ENCODE measurements at regions not wholly inside any gene's neighbourhood (a gene's known extent, or its start where the extent isn't known, plus 50 kb on each side); places are given as distances from the start of the nearest gene placed in this dataset.

DNA sequence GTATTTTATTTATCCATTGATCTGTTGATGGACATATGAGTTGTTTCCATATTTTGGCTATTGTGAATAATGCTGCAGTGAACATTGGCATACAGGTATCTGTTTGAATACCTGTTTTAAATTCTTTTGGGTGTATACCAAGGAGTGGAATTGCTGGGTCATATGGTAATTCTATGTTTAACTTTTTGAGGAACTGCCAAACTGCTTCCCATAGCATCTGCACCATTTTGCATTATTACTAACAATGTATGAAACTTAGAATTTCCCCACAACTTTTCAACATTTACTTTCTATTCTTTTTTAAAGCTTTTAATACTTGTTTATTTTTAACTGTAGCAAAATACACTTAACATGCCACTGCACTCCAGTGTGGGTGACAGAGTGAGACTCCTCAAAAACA, 57.0 kb upstream of the MSN start:
- H3K27me3 Mint-ChIP-seq (ENCODE audit: low read depth): no peaks in the 10 kb centered on the region
- ATAC-seq (no peak), DNase-seq (no peak)
- H3K9me3 Mint-ChIP-seq: no peaks in the 10 kb centered on the region
- H3K36me3 Mint-ChIP-seq (ENCODE audit: insufficient read depth): no peaks in the 10 kb centered on the region
- peaks cover 41% of the 10 kb centered on the region for H3K4me1 Mint-ChIP-seq (ENCODE audit: low read depth)
- H3K4me3 Mint-ChIP-seq: no peak overlapping the region

- no peaks in the 10 kb centered on the region for H3K36me3 Mint-ChIP-seq (ENCODE audit: insufficient read depth)
- DNase-seq (no peak), ATAC-seq (no peak)
- no peaks in the 10 kb centered on the region for H3K27me3 Mint-ChIP-seq (ENCODE audit: low read depth)
- no peak overlapping the region for H3K4me3 Mint-ChIP-seq
- H3K4me1 Mint-ChIP-seq (ENCODE audit: low read depth): peaks cover 44% of the 10 kb centered on the region
- H3K9me3 Mint-ChIP-seq: no peaks in the 10 kb centered on the region
Measured at GRCh38 chrX:65610040-65610439, 57.4 kb upstream of the MSN start.

- Mint-ChIP-seq H3K4me1 (ENCODE audit: low read depth) (peaks cover 50% of the 10 kb centered on the region), H3K36me3 (ENCODE audit: insufficient read depth) (no peaks in the 10 kb centered on the region), H3K4me3 (no peak overlapping the region), H3K9me3 (no peaks in the 10 kb centered on the region), H3K27me3 (ENCODE audit: low read depth) (no peaks in the 10 kb centered on the region)
- ATAC-seq: no peak
- DNase-seq: no peak
Measured at GRCh38 chrX:65609237-65609636, 58.2 kb upstream of the MSN start.

GRCh38 chrX:65608026-65608425, 59.4 kb upstream of the MSN start:
- DNase-seq: no peak
- H3K4me3 Mint-ChIP-seq: no peak overlapping the region

GRCh38 chrX:65607070-65607742, 60.2 kb upstream of the MSN start:
- H3K27me3 Mint-ChIP-seq (ENCODE audit: low read depth): no peaks in the 10 kb centered on the region
- DNase-seq: no peak
- H3K36me3 Mint-ChIP-seq (ENCODE audit: insufficient read depth): no peaks in the 10 kb centered on the region
- peak; percentile 77 to 97 for ATAC-seq
- no peak overlapping the region for H3K4me3 Mint-ChIP-seq
- no peaks in the 10 kb centered on the region for H3K9me3 Mint-ChIP-seq
- peaks cover 60% of the 10 kb centered on the region for H3K4me1 Mint-ChIP-seq (ENCODE audit: low read depth)

More at GRCh38 chrX:65608026-65608425, 59.4 kb upstream of the MSN start:
- no peaks in the 10 kb centered on the region for H3K9me3 Mint-ChIP-seq
- ATAC-seq: no peak
- no peaks in the 10 kb centered on the region for H3K36me3 Mint-ChIP-seq (ENCODE audit: insufficient read depth)
- peaks cover 53% of the 10 kb centered on the region for H3K4me1 Mint-ChIP-seq (ENCODE audit: low read depth)
- H3K27me3 Mint-ChIP-seq (ENCODE audit: low read depth): no peaks in the 10 kb centered on the region

GRCh38 chrX:65602221-65602560, 65.3 kb upstream of the MSN start:
- no peak overlapping the region for H3K4me3 Mint-ChIP-seq
- no peak for ATAC-seq
- no peaks in the 10 kb centered on the region for H3K9me3 Mint-ChIP-seq
- no peak for DNase-seq
- H3K27me3 Mint-ChIP-seq (ENCODE audit: low read depth): no peaks in the 10 kb centered on the region
- H3K36me3 Mint-ChIP-seq (ENCODE audit: insufficient read depth): no peaks in the 10 kb centered on the region
- H3K4me1 Mint-ChIP-seq (ENCODE audit: low read depth): peaks cover 75% of the 10 kb centered on the region

DNA sequence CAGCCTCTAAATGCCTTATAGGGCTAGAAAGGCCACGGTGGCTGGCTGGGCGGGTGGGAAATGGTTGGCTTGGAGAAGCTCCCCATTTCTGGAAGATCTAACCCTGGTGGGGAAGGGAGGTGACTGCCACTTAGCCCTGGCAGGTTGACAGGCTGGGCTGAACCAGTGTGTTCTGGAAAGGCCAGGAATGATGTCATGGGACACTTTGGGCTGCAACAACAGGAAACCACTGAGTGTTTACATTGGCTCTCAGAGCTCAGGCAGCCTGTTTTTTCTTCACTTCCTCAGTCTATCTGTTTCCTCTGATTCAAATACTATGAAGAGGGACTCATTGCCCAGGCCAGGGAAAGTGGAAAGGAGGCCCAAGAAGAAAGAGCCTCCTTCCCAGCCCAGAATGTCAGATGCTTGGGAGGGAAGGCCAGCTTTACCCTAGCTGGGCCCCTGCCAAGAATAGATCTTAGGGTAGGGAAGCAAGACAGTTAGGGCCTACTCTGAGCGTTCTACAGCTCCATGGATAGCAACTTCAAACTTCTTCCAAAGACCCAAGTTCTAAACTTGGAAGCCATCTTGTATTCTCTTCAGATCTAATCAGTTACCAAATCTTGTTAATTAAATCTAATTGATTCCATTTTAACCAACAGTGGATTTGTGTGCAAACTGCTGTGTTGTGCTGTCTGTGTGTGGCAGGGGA, 65.8 kb upstream of the MSN start:
- DNase-seq: peak; percentile 34
- Mint-ChIP-seq H3K27me3 (ENCODE audit: low read depth) (no peaks in the 10 kb centered on the region), H3K4me3 (no peak overlapping the region), H3K36me3 (ENCODE audit: insufficient read depth) (no peaks in the 10 kb centered on the region), H3K4me1 (ENCODE audit: low read depth) (peaks cover 72% of the 10 kb centered on the region), H3K9me3 (no peaks in the 10 kb centered on the region)
- peak; percentile 63 to 67 for ATAC-seq

GRCh38 chrX:65601126-65601525, 66.3 kb upstream of the MSN start:
- Mint-ChIP-seq H3K4me3 (no peak overlapping the region), H3K9me3 (no peaks in the 10 kb centered on the region), H3K27me3 (ENCODE audit: low read depth) (no peaks in the 10 kb centered on the region), H3K36me3 (ENCODE audit: insufficient read depth) (no peaks in the 10 kb centered on the region), H3K4me1 (ENCODE audit: low read depth) (peaks cover 75% of the 10 kb centered on the region)
- DNase-seq (no peak), ATAC-seq (peak; percentile 19 to 44)

DNA sequence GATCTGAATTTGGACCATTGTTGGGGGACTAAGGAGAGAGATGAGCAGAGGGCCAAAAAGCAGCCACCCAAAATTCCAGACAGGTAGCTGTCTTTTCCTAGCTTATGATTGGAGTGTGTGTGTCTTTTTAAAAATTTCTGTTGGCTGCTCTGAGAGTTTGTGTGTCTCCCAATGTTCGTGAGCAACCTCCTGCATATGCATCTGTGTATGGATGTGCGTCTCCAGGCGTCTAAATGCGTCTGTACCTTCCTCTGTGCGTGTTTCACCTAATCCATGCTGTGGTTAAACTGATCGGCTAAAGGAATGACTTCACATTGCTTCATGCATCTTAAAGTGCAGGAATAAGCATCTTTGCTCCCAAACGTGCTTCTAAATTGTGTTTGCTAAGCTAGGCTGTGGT, 65.5 kb upstream of the LAS1L start:
- no peak overlapping the region for H3K4me3 Mint-ChIP-seq
- H3K4me1 Mint-ChIP-seq (ENCODE audit: low read depth): peaks cover 76% of the 10 kb centered on the region
- no peaks in the 10 kb centered on the region for H3K27me3 Mint-ChIP-seq (ENCODE audit: low read depth)
- H3K36me3 Mint-ChIP-seq (ENCODE audit: insufficient read depth): no peaks in the 10 kb centered on the region
- no peaks in the 10 kb centered on the region for H3K9me3 Mint-ChIP-seq
- ATAC-seq: no peak
- no peak for DNase-seq

GRCh38 chrX:65598559-65599147, 64.1 kb upstream of the LAS1L start:
- Mint-ChIP-seq H3K36me3 (ENCODE audit: insufficient read depth) (no peaks in the 10 kb centered on the region), H3K9me3 (no peaks in the 10 kb centered on the region), H3K4me1 (ENCODE audit: low read depth) (peaks cover 71% of the 10 kb centered on the region), H3K27me3 (ENCODE audit: low read depth) (no peaks in the 10 kb centered on the region), H3K4me3 (peak overlapping the region; percentile 73)
- ATAC-seq (no peak), DNase-seq (no peak)

- Mint-ChIP-seq H3K4me1 (ENCODE audit: low read depth) (peaks cover 52% of the 10 kb centered on the region), H3K27me3 (ENCODE audit: low read depth) (no peaks in the 10 kb centered on the region), H3K4me3 (peak overlapping the region; percentile 65), H3K36me3 (ENCODE audit: insufficient read depth) (no peaks in the 10 kb centered on the region), H3K9me3 (no peaks in the 10 kb centered on the region)
- ATAC-seq (peak; percentile 71 to 74), DNase-seq (peak; percentile 45)
Measured at GRCh38 chrX:65596270-65597034, 61.9 kb upstream of the LAS1L start.

GRCh38 chrX:65595460-65595876, 60.9 kb upstream of the LAS1L start:
- Mint-ChIP-seq H3K36me3 (ENCODE audit: insufficient read depth) (no peaks in the 10 kb centered on the region), H3K4me1 (ENCODE audit: low read depth) (peaks cover 43% of the 10 kb centered on the region), H3K27me3 (ENCODE audit: low read depth) (no peaks in the 10 kb centered on the region), H3K4me3 (peak overlapping the region; percentile 65), H3K9me3 (no peaks in the 10 kb centered on the region)
- ATAC-seq: peak; percentile 79 to 85
- peak; percentile 93 for DNase-seq

DNA sequence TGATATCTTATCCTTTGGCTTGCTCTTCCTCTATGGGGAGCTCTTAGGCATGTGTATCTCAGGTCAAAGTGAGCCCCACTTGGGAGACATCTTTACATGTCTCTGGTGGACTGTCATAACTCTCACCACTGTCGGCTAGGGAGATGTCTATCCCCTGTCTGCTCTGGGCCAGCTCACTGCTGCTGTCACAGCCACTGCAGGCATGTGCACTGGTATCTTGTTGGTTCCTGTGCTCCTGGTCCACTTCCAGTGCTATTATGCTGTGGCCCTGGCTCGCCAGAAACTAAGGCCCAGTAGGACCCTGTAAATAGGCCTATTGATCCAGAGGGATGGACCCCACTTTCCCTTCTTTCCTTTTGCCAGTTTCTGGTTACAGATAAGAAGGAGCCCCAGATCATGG, 56.6 kb upstream of the LAS1L start:
- no peak for DNase-seq
- Mint-ChIP-seq H3K36me3 (ENCODE audit: insufficient read depth) (no peaks in the 10 kb centered on the region), H3K4me3 (no peak overlapping the region), H3K27me3 (ENCODE audit: low read depth) (no peaks in the 10 kb centered on the region), H3K9me3 (no peaks in the 10 kb centered on the region), H3K4me1 (ENCODE audit: low read depth) (peaks cover 12% of the 10 kb centered on the region)
- ATAC-seq: no peak

- H3K4me3 Mint-ChIP-seq: no peak overlapping the region
- ATAC-seq: no peak
- DNase-seq: no peak
- H3K36me3 Mint-ChIP-seq (ENCODE audit: insufficient read depth): no peaks in the 10 kb centered on the region
- H3K27me3 Mint-ChIP-seq (ENCODE audit: low read depth): no peaks in the 10 kb centered on the region
- peaks cover 5% of the 10 kb centered on the region for H3K4me1 Mint-ChIP-seq (ENCODE audit: low read depth)
- no peaks in the 10 kb centered on the region for H3K9me3 Mint-ChIP-seq
Measured at GRCh38 chrX:65589304-65589703, 54.7 kb upstream of the LAS1L start.
